Thymus (tissue), 11 donors: ENCODE measurements at regions not wholly inside any gene's neighbourhood (a gene's known extent, or its start where the extent isn't known, plus 50 kb on each side); places are given as distances from the start of the nearest gene placed in this dataset.

Experiments used
- DNase-seq, 9 donors: peaks; one replicate each; pipeline ENCODE4 v3.0.0-alpha.2; 2013; ENCODE audit warnings: low spot score in 9 of 9, low read depth in 6 of 9, missing footprints in 1 of 9
- H3K27ac ChIP-seq, 2 donors: one replicate each; pipeline ENCODE4 v1.5.1; 2013; ENCODE audit warnings: control low read depth in 1 of 2, low read depth in 1 of 2, low read length in 1 of 2, mild to moderate bottlenecking in 1 of 2, moderate library complexity in 1 of 2
- H3K27me3 ChIP-seq, 2 donors: one replicate each; pipeline ENCODE4 v1.5.1; 2013; ENCODE audit warnings: low read length in 1 of 2; ENCODE audit not compliant: control insufficient read depth in 2 of 2, insufficient read depth in 1 of 2
- H3K36me3 ChIP-seq, 2 donors: one replicate each; pipeline ENCODE4 v1.5.1; 2013; ENCODE audit warnings: low read length in 1 of 2, mild to moderate bottlenecking in 1 of 2, moderate library complexity in 1 of 2; ENCODE audit not compliant: control insufficient read depth in 2 of 2, insufficient read depth in 2 of 2
- H3K4me1 ChIP-seq, 2 donors: one replicate each; pipeline ENCODE4 v1.5.1; 2013; ENCODE audit warnings: low read length in 2 of 2; ENCODE audit not compliant: control insufficient read depth in 2 of 2, insufficient read depth in 2 of 2
- H3K4me3 ChIP-seq, 2 donors: one replicate each; pipeline ENCODE4 v1.5.1; 2013; ENCODE audit warnings: low read length in 2 of 2, control low read depth in 1 of 2, mild to moderate bottlenecking in 1 of 2
- H3K9me3 ChIP-seq, 2 donors: one replicate each; pipeline ENCODE4 v1.5.1; 2013; ENCODE audit warnings: low read length in 1 of 2, mild to moderate bottlenecking in 1 of 2; ENCODE audit not compliant: control insufficient read depth in 2 of 2, insufficient read depth in 1 of 2
- WGBS: extraction: QIAGEN DNeasy Blood & Tissue Kit; methylation state at CpG from one replicate; pipeline ENCODE4 v1.1.7; 2013; 5-methylcytosine and 5-hydroxymethylcytosine counted together
- donor health status: healthy.

DNA sequence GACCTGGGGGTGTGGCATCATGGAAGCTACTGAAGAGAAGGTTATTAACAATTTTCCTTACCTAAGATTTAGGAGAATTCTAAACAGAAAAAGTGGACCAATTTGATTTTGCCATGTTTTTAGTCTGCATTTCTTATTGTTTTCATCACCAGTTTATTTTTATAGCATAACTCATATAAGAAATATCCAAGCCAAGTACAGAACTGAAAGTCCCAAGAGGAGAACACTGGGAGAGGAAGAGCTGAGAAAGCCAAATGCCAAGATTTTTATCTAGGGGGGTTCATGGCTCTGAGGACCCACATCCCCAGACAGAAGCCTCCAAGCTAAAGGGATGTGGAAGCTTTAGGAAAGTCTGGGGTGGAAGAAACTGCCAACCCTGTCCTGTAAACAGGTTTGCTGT, 109.4 kb upstream of the DUSP10 start:
- H3K27me3 ChIP-seq = no peaks in the 10 kb centered on the region
- H3K36me3 ChIP-seq = no peaks in the 10 kb centered on the region
- H3K9me3 ChIP-seq = no peaks in the 10 kb centered on the region
- no peaks in the 10 kb centered on the region for H3K4me1 ChIP-seq
- DNase-seq = no peak
- H3K27ac ChIP-seq = no peak overlapping the region
- no peak overlapping the region for H3K4me3 ChIP-seq

DNA sequence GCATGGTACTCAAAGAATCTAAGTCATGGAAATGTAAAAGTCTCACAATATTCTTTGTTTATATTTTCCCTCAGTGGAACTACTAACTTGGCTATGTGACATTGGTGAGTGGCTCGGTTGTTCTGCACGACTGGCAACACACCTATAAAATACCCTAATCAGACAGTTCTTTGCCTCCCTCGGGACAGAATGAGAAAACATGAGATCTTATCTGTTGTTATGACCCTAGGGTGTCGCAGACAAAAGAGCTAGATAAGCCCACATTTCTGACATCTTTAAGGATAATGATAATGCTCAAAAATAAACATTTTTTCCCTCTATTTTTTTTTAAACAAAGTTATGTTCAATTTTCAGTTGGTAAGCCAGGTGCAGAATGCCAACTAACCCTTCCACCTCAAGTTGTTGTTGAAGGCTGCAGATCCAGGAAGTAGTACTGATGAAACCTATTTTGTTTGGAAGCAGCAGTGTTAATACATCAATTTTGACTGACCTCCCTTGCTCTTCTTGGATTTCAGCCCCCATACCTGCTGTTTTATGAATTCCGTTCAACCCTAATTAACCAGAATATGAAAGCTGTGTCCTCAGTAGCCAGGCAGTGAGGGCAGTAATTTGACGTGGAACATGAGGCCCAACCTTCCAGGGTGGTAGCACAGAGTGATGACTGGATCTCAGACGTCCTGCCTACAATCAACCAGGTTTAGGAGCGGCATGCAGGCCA, 108.7 kb upstream of the DUSP10 start:
- Histone ChIP-seq H3K36me3 (no peaks in the 10 kb centered on the region), H3K9me3 (no peaks in the 10 kb centered on the region), H3K27ac (no peak overlapping the region), H3K27me3 (no peaks in the 10 kb centered on the region), H3K4me3 (no peak overlapping the region), H3K4me1 (no peaks in the 10 kb centered on the region)
- 95% methylated on average over 8 of the region's 8 CpGs for WGBS
- DNase-seq = no peak

GRCh38 chr1:221849897-221850296, 108.0 kb upstream of the DUSP10 start:
- Histone ChIP-seq H3K9me3 (no peaks in the 10 kb centered on the region), H3K4me3 (no peak overlapping the region), H3K27ac (no peak overlapping the region), H3K4me1 (no peaks in the 10 kb centered on the region), H3K36me3 (no peaks in the 10 kb centered on the region), H3K27me3 (no peaks in the 10 kb centered on the region)
- no peak for DNase-seq
- WGBS = 94% methylated on average over 2 of the region's 2 CpGs

DNA sequence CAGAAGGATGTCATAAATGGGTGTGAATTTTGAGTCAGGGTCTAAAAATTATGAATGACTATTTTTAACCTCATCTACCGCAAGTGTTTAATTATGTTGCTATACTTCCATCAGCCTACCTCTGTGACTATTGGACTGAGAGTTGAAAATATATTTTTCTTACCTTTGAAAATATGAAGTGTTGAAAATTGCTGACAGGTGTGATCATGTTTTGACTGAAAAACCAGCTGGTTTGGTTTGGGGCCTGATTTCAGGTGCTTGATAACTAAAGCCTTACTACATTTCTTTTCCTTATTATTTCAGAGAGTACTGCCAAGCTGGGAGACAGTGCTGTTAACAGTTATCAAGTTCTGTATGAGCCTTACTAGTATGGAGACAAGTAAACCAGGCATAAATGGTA, 107.2 kb upstream of the DUSP10 start:
- Histone ChIP-seq H3K4me3 (no peak overlapping the region), H3K4me1 (no peaks in the 10 kb centered on the region), H3K36me3 (no peaks in the 10 kb centered on the region), H3K9me3 (no peaks in the 10 kb centered on the region), H3K27ac (no peak overlapping the region), H3K27me3 (no peaks in the 10 kb centered on the region)
- no peak for DNase-seq
- 94% methylated on average over 1 of the region's 1 CpG for WGBS

GRCh38 chr1:221847676-221848075, 105.8 kb upstream of the DUSP10 start:
- H3K27ac ChIP-seq = no peak overlapping the region
- no peaks in the 10 kb centered on the region for H3K4me1 ChIP-seq
- WGBS = 98% methylated on average over 3 of the region's 3 CpGs
- no peak overlapping the region for H3K4me3 ChIP-seq
- no peaks in the 10 kb centered on the region for H3K27me3 ChIP-seq
- no peaks in the 10 kb centered on the region for H3K36me3 ChIP-seq
- H3K9me3 ChIP-seq = no peaks in the 10 kb centered on the region
- no peak for DNase-seq

- Histone ChIP-seq H3K9me3 (no peaks in the 10 kb centered on the region), H3K27me3 (no peaks in the 10 kb centered on the region), H3K4me3 (no peak overlapping the region), H3K36me3 (no peaks in the 10 kb centered on the region), H3K4me1 (no peaks in the 10 kb centered on the region), H3K27ac (peak overlapping the region in 1 of 2 donors; percentile 2)
- 94% methylated on average over 9 of the region's 9 CpGs for WGBS
- no peak for DNase-seq
These were observed 103.9 kb upstream of the DUSP10 start for GRCh38 chr1:221845650-221846371.

GRCh38 chr1:221841983-221842335, 100.1 kb upstream of the DUSP10 start:
- Histone ChIP-seq H3K36me3 (no peaks in the 10 kb centered on the region), H3K4me3 (no peak overlapping the region), H3K27ac (no peak overlapping the region), H3K27me3 (no peaks in the 10 kb centered on the region), H3K9me3 (no peaks in the 10 kb centered on the region), H3K4me1 (peaks cover 0 to 10% of the 10 kb centered on the region in 2 donors)
- DNase-seq = no peak

GRCh38 chr1:221841251-221841982, 99.5 kb upstream of the DUSP10 start:
- H3K27ac ChIP-seq = no peak overlapping the region
- H3K36me3 ChIP-seq = no peaks in the 10 kb centered on the region
- H3K27me3 ChIP-seq = no peaks in the 10 kb centered on the region
- no peak for DNase-seq
- H3K9me3 ChIP-seq = no peaks in the 10 kb centered on the region
- peaks cover 0 to 10% of the 10 kb centered on the region in 2 donors for H3K4me1 ChIP-seq
- WGBS = 55% methylated on average over 4 of the region's 4 CpGs
- no peak overlapping the region for H3K4me3 ChIP-seq

DNA sequence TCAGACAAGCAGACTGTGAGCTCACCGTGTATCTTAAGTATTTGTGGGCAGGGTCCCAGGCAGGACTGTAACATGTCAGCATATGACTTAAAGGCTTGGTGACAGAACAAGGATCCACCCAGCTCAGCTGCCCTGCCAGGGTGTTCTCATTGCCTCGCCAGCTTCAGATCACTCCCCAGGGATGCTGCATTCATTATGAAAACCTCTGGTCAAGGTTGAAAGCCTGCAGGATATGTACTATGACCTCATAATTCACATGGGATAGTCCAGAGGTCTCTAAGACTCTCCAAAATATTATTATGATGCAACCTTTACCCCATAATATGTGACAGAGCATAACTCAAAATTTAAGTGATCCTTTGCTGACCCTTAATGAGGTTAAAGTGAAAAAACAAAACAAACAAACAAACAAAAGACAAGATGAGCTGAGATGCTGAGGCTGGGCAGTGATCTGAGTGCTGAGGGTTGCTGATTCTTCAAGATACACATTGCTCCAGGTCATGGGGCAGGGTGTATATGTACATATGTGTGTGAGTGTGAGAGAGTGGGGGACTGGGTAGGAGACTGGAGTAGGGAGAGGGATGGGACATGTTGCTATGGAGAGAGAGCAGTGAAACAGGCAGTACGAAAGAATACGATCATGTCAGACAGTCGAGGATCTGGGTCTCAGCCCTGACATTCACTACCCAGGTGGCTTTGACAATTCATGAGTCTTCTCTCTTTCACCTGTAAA, 98.8 kb upstream of the DUSP10 start:
- DNase-seq = no peak
- no peak overlapping the region for H3K27ac ChIP-seq
- no peaks in the 10 kb centered on the region for H3K27me3 ChIP-seq
- 89% methylated on average over 5 of the region's 5 CpGs for WGBS
- no peaks in the 10 kb centered on the region for H3K9me3 ChIP-seq
- H3K4me3 ChIP-seq = no peak overlapping the region
- H3K4me1 ChIP-seq = peaks cover 0 to 10% of the 10 kb centered on the region in 2 donors
- H3K36me3 ChIP-seq = no peaks in the 10 kb centered on the region
